Body of pancreas (tissue), 4 donors: ENCODE measurements at regions not wholly inside any gene's neighbourhood (a gene's known extent, or its start where the extent isn't known, plus 50 kb on each side); places are given as distances from the start of the nearest gene placed in this dataset.

Source experiments
- CTCF ChIP-seq, 7 experiments: fragments of 450-650 bp in 4 of 7; fragments of 200-600 bp in 3 of 7; sonication (generic) in 3 of 7; IDR thresholded peaks; one replicate each; pipeline ENCODE4 v1.5.1; 2016 to 2019; ENCODE audit warnings: antibody characterized with exemption in 7 of 7
- POLR2A ChIP-seq, 3 donors: fragments of 450-650 bp; IDR thresholded peaks; one replicate each; pipeline ENCODE4 v1.6.1; 2016; ENCODE audit warnings: antibody characterized with exemption in 3 of 3, mild to moderate bottlenecking in 2 of 3

GRCh38 chr1:232379063-232379434 lies 250.9 kb downstream of the SIPA1L2 start:
- no peak for TF ChIP-seq CTCF (IDR thresholded peaks at IDR 0.05)
- TF ChIP-seq POLR2A (IDR thresholded peaks at IDR 0.05), result no peak
